ENCODE measurements at regions not wholly inside any gene's neighbourhood (a gene's known extent, or its start where the extent isn't known, plus 50 kb on each side); places are given as distances from the start of the nearest gene placed in this dataset.

- no peak for DNase-seq (ENCODE audit: low read depth)
- no peak for TF ChIP-seq CTCF (conservative IDR thresholded peaks at IDR 0.05; ENCODE audit: low read depth, low read length)
- no peak overlapping the region for H3K4me3 ChIP-seq (ENCODE audit: low read depth, low read length)
Measured at GRCh38 chr11:64441127-64441526, 82.2 kb downstream of the RPS6KA4 start.

- DNase-seq (ENCODE audit: low read depth), result no peak
- no peak overlapping the region for H3K4me3 ChIP-seq (ENCODE audit: low read depth, low read length)
Measured at GRCh38 chr11:64443001-64443400, 84.0 kb downstream of the RPS6KA4 start.

GRCh38 chr11:64444838-64445441 is 86.0 kb downstream of the RPS6KA4 start:
- no peak for TF ChIP-seq CTCF (conservative IDR thresholded peaks at IDR 0.05; ENCODE audit: low read depth, low read length)
- no peak overlapping the region for H3K4me3 ChIP-seq (ENCODE audit: low read depth, low read length)
- DNase-seq (ENCODE audit: low read depth), result no peak

More at GRCh38 chr11:64443001-64443400, 84.0 kb downstream of the RPS6KA4 start:
- TF ChIP-seq CTCF (conservative IDR thresholded peaks at IDR 0.05; ENCODE audit: low read depth, low read length), result no peak

GRCh38 chr11:64445651-64446050 is 86.7 kb downstream of the RPS6KA4 start:
- no peak for TF ChIP-seq CTCF (conservative IDR thresholded peaks at IDR 0.05; ENCODE audit: low read depth, low read length)
- no peak overlapping the region for H3K4me3 ChIP-seq (ENCODE audit: low read depth, low read length)
- DNase-seq (ENCODE audit: low read depth), result no peak

- TF ChIP-seq CTCF (conservative IDR thresholded peaks at IDR 0.05; ENCODE audit: low read depth, low read length), result no peak
- no peak for DNase-seq (ENCODE audit: low read depth)
- no peak overlapping the region for H3K4me3 ChIP-seq (ENCODE audit: low read depth, low read length)
Measured at GRCh38 chr11:64447831-64448598, 89.1 kb downstream of the RPS6KA4 start.

- peak; percentile 86 for TF ChIP-seq CTCF (conservative IDR thresholded peaks at IDR 0.05; ENCODE audit: low read depth, low read length)
- no peak for DNase-seq (ENCODE audit: low read depth)
- peak overlapping the region; percentile 18 for H3K4me3 ChIP-seq (ENCODE audit: low read depth, low read length)
Measured at GRCh38 chr11:64448599-64449380, 89.8 kb downstream of the RPS6KA4 start.

Data from epithelial cell of proximal tubule (primary cell).